GM19238 (cell line): ENCODE measurements at regions not wholly inside any gene's neighbourhood (a gene's known extent, or its start where the extent isn't known, plus 50 kb on each side); places are given as distances from the start of the nearest gene placed in this dataset.

Experiments used
- DNase-seq: peaks from one replicate; pipeline ENCODE4 v3.0.0; 2011; ENCODE audit warnings: low spot score; ENCODE audit not compliant: insufficient read length

DNA sequence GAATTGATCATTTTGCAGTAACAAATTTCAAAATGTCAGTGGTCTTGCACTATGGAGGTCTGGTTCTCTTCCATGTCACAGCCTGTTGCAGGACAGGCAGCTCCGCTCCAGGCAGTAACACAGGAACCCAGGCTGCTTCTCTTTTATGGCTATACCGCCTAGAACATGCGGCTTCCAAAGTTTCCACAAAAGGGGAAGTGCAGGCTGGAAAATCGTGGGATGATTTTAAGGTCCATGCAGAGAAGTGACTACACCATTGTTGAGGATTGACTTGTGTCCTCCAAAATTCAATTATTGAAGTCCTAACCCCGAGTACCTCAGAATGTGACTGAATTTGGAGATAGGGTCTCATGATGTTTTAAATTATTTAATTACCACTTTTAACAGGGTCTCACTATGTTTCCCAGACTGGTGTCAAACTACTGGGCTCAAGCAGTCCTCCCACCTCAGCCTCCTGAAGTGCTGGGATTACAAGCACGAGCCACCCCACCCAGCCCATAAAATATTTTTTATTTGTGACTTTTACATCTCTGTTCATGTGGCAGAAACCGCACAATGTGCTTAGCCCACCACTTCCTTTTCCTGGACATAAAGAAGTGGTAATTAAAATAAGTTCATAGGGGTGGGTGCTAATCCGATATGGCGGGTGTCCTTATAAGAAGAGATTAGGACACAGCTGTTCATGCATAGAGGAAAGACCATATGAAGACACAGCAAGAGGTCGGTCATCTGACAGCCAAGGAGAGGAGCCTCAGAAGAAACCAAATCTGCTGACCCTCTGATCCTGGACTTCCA is 279.2 kb upstream of the RPL38 start:
- no peak for DNase-seq

DNA sequence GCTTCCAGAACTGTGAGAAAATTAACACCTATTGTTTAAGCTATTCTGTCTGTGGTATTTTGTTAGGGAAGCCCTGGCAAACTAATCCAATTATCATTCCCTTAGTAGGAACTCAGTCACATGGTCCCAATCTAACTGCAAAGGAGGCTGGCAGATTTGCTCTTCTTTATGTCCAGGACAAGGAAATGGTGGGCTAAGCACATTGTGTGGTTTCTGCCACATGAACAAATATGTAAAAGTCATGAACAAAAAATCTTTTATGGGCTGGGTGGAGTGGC is 278.6 kb upstream of the RPL38 start:
- no peak for DNase-seq

GRCh38 chr17:73929860-73930430 is 273.5 kb upstream of the RPL38 start:
- no peak for DNase-seq

DNA sequence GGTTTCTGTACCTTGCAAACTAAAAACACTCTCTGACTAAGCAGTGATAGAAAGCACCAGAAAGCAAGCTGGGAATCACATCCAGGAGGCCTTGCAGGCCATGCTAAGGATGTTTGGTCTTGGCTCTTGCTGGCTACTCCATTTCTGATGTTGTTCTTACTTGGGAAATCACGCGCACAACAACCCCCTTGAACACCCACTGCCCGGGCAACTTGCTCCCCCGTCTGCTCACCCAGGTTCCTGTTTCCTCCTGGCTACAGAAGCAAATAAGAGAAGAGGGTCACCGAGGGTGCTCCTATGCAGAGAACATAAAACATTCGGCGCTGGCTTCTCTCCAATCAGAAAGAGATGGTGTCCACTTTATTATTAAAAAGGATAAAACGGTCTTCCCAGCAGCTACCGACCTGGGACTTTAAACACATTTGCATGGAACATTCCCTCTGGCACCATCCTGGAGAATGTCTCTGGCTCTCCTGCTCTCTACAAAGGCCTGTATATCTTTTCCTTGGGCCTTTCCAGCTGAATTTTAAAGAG is 271.2 kb upstream of the RPL38 start:
- no peak for DNase-seq

GRCh38 chr17:73933164-73933766 is 270.2 kb upstream of the RPL38 start:
- DNase-seq, result no peak

DNA sequence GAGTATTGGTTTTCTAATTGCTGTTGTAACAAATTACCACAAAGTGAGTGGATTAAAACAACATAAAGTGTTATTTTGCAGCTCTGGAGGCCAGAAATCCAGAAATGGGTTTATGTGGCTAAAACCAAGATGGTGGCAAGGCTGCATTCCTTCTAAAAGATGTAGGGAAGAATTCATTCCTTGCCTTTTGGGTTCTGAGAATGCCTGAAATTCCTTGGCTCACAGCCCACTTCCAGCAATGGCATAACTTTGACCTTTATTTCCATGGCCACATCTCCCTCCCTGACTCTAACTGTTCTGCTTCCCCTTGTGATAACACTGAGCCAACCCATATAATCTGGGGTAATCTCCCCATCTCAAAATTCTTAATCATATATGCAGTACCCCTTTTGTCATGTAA is 269.6 kb upstream of the RPL38 start:
- no peak for DNase-seq

- no peak for DNase-seq
Measured at GRCh38 chr17:73934696-73935095, 268.8 kb upstream of the RPL38 start.

GRCh38 chr17:73936908-73937627 is 266.4 kb upstream of the RPL38 start:
- DNase-seq, result no peak

- DNase-seq, result no peak
Measured at GRCh38 chr17:73938706-73939105, 264.8 kb upstream of the RPL38 start.

DNA sequence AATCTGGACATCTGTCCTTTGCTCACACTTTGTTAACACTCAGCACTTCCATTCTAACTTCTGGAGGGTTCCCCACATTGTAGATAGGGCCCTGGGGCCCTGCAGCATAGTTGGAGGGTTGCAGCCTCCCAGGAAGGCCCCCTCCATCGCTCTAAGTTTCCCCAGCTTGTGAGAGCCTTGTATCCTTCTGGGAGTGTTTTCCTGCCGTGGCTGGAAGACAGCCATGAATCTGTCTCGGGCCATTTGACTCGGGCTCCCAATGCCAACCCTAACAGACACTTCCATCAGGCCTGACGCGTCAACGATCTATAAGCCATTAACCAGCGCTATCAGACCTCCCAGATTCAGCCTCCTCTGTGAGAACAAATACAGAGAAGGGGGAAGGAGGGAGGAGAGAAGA is 263.7 kb upstream of the RPL38 start:
- DNase-seq, result no peak

DNA sequence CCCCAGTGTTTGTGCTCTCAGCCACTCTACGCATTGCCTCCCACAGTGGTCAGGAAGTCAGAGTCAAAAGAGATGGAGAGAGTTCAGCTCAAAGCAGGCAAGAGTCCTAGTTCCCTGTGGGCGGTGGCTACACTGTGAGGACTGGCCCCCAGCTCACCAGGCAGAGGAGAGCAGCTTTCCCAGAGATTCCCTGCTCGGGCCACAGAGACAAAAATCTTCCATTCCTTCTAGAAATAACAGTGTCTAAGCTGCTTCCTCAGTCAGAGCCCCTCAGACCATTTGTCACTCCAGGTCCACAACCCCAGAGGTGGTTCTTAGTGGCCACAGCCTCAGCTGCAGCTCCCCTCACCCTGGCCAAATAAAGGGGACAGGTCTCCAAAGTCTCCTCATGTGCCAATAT is 263.0 kb upstream of the RPL38 start:
- no peak for DNase-seq

GRCh38 chr17:73941919-73942530 is 261.5 kb upstream of the RPL38 start:
- no peak for DNase-seq

- DNase-seq, result no peak
Measured at GRCh38 chr17:73942703-73943415, 260.6 kb upstream of the RPL38 start.

GRCh38 chr17:73943416-73944110 is 259.9 kb upstream of the RPL38 start:
- DNase-seq, result no peak

GRCh38 chr17:73944366-73944765 is 259.1 kb upstream of the RPL38 start:
- DNase-seq, result no peak

- DNase-seq, result no peak
Measured at GRCh38 chr17:73947281-73947965, 256.1 kb upstream of the RPL38 start.

- no peak for DNase-seq
Measured at GRCh38 chr17:73947966-73948355, 255.5 kb upstream of the RPL38 start.

- no peak for DNase-seq
Measured at GRCh38 chr17:73949903-73950592, 253.4 kb upstream of the RPL38 start.

GRCh38 chr17:73950593-73950914 is 252.9 kb upstream of the RPL38 start:
- DNase-seq, result no peak
